Activated CD8-positive, alpha-beta memory T cell treated with anti-CD3 and anti-CD28 coated beads, Interleukin-2, amount 50 U/mL, for 1 hour (primary cell): ENCODE measurements at regions not wholly inside any gene's neighbourhood (a gene's known extent, or its start where the extent isn't known, plus 50 kb on each side); places are given as distances from the start of the nearest gene placed in this dataset.

Source experiments
- DNase-seq: peaks from one replicate; pipeline ENCODE4 v3.0.0-alpha.2; 2020; ENCODE audit errors: extremely low read depth

DNA sequence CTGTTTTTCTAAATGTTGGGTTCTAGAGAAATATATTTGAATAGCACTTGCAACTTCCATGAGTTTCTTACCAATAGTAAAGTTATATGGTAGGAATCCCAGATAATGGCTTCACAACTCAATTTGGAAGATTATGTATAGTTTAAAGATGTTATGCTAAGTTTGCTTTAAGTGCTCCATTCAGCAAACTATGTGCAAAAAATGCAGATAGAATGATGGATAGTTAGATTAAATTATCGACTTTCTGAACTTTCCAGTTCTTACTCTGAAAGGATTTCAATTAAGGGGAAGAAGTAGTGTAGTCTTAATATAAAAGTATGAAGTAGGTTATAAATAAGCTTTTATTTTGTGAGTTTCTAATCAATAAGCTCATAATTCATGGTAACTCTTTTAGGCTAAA lies 60.7 kb upstream of the NFKB1 start:
- DNase-seq = no peak

- no peak for DNase-seq
Observed at GRCh38 chr4:102441978-102442911, 58.9 kb upstream of the NFKB1 start.

- no peak for DNase-seq
Observed at GRCh38 chr4:102444752-102445151, 56.4 kb upstream of the NFKB1 start.

DNA sequence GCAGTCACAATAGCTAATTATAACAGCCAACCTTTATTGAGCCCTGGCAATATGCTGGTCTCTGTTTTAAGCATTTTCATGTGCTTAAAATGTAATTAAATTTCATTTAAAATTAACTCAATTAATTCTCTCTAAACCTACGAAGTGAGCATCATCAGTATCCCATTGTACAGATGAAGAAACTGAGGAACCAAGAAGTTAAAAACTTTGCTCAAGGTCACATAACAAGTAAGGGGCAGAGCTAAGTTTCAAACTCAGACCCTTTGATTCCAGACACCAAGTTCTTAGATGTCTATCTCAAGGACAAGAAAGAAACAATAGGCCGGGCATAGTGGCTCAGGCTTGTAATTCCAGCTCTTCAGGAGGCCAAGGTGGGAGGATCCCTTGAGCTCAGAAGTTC lies 55.9 kb upstream of the NFKB1 start:
- no peak for DNase-seq

DNA sequence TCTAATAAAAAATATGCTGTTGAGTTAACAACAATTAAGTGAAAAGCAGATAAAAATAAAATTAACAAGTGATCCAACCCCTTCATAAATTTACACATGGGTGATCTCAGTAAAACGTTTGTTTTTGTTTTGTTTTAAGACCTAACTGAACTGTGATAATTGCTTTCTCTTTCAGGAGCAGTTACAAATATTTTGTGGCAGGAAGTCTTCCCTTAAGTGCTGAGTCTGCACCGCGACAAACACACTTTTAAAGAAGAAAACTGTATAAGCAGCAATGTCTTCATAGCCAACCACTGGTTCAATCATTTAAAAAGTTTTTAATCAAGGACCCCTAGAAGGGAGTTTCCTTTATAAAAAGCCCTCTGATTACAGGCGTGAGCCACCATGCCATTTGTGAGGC lies 53.7 kb upstream of the NFKB1 start:
- DNase-seq = no peak

GRCh38 chr4:102449751-102450352 lies 51.3 kb upstream of the NFKB1 start:
- DNase-seq = peak; percentile 40

- DNase-seq = no peak
Observed at GRCh38 chr4:102451266-102451665, 49.9 kb upstream of the NFKB1 start.
